ENCODE measurements at regions not wholly inside any gene's neighbourhood (a gene's known extent, or its start where the extent isn't known, plus 50 kb on each side); places are given as distances from the start of the nearest gene placed in this dataset. TPM values are rescaled to one million over a fixed set of nuclear protein-coding genes. Genes with fewer than 3 reads are reported as not detected.

Small RNA genes in the stretch of these regions (small RNA-seq; reads per million reads assigned to genes)
- gene AC140063.1 (ENCODE audit: low replicate concordance) (not detected), gene RNA5SP376 (ENCODE audit: low replicate concordance) (not detected)

Data from skin of body (tissue), 1 donor.